HCT116 (cell line): ENCODE measurements at regions not wholly inside any gene's neighbourhood (a gene's known extent, or its start where the extent isn't known, plus 50 kb on each side); places are given as distances from the start of the nearest gene placed in this dataset.

Source experiments
- ATAC-seq: fragments of 200-7000 bp; cut with Tn5 transposase; 2 replicates; pipeline ENCODE4 v1.9.1; 2020; ENCODE audit warnings: mild to moderate bottlenecking, moderate library complexity
- BruUV-seq: library from RNA; stranded (reverse); fragments of 400-500 nt; replicated peaks from 2 replicates; lab custom pipeline; 2021; lab: Mats Ljungman, UMichigan
- CTCF ChIA-PET: fragments of 300-600 bp; sonication (Branson Sonifier 250); formaldehyde crosslinking; loops from one replicate; lab custom pipeline; 2021; ENCODE audit warnings: antibody characterized with exemption; lab: Charles Lee
- POLR2A ChIA-PET: fragments of 300-600, 350-600 bp; sonication (Branson Sonifier 250); formaldehyde crosslinking; loops from one replicate; lab custom pipeline; 2021; ENCODE audit warnings: antibody characterized with exemption; lab: Charles Lee
- RAD21 ChIA-PET, 2 experiments: fragments of 300-600 bp; sonication (Branson Sonifier 250); formaldehyde crosslinking; loops; one replicate each; lab custom pipeline; 2023; ENCODE audit warnings: low total read pairs in 2 of 2; ENCODE audit not compliant: uncharacterized antibody in 2 of 2, unreplicated experiment in 2 of 2, low non-redundant PET in 1 of 2; lab: Charles Lee
- DNase-seq: peaks from one replicate; pipeline ENCODE4 v3.0.0-alpha.2; 2010; ENCODE audit warnings: low read depth, low spot score
- H2AFZ ChIP-seq: fragments of 200-600 bp; shearing (Covaris generic), sonication (generic); 2 replicates; pipeline ENCODE4 v1.6.1; 2017; ENCODE audit warnings: low read depth, mixed run types, mixed read lengths, antibody characterized with exemption, low read length; ENCODE audit not compliant: poor library complexity, severe bottlenecking
- H3K27ac ChIP-seq: 2 replicates; pipeline ENCODE4 v1.5.1; 2012; ENCODE audit warnings: low read depth, low read length
- H3K27me3 ChIP-seq: fragments of 200-600 bp; sonication (generic); 2 replicates; pipeline ENCODE4 v1.6.1; 2016; ENCODE audit warnings: mixed run types, low read length, mixed read lengths; ENCODE audit not compliant: insufficient read depth
- H3K36me3 ChIP-seq, 2 experiments: fragments of 200-500 bp in 1 of 2; fragments of 200-600 bp in 1 of 2; sonication (Bioruptor generic) in 1 of 2; sonication (generic) in 1 of 2; 2 replicates each; pipeline versions ENCODE4 v1.5.1 to v1.6.1; 2014 to 2016; ENCODE audit warnings: low read length in 2 of 2, inconsistent platforms in 1 of 2, mixed read lengths in 1 of 2, mixed run types in 1 of 2; ENCODE audit not compliant: insufficient read depth in 2 of 2, control insufficient read depth in 1 of 2
- H3K4me1 ChIP-seq, 2 experiments: fragments of 200-600 bp in 1 of 2; sonication (generic) in 1 of 2; 2 replicates each; pipeline versions ENCODE4 v1.5.1 to v1.6.1; 2012 to 2017; ENCODE audit warnings: low read length in 2 of 2, inconsistent platforms in 1 of 2, mild to moderate bottlenecking in 1 of 2, mixed read lengths in 1 of 2, mixed run types in 1 of 2, moderate library complexity in 1 of 2; ENCODE audit not compliant: insufficient read depth in 2 of 2, control insufficient read depth in 1 of 2
- H3K4me2 ChIP-seq: fragments of 200-600 bp; sonication (generic); 2 replicates; pipeline ENCODE4 v1.6.1; 2017; ENCODE audit warnings: mixed run types, low read length, mixed read lengths
- H3K4me3 ChIP-seq, 2 experiments: fragments of 200-600 bp in 1 of 2; sonication (generic) in 1 of 2; replicated peaks in 1 of 2; 2 replicates each; pipeline ENCODE4 v1.5.1; 2011 to 2016; ENCODE audit warnings: low read length in 2 of 2, control low read depth in 1 of 2, low read depth in 1 of 2, mild to moderate bottlenecking in 1 of 2, mixed read lengths in 1 of 2, mixed run types in 1 of 2
- H3K79me2 ChIP-seq: fragments of 200-600 bp; sonication (generic); 2 replicates; pipeline ENCODE4 v1.6.1; 2017; ENCODE audit warnings: mild to moderate bottlenecking, mixed run types, low read length, moderate library complexity, mixed read lengths; ENCODE audit not compliant: insufficient read depth
- H3K9ac ChIP-seq: fragments of 200-600 bp; sonication (generic); 2 replicates; pipeline ENCODE4 v1.6.1; 2016; ENCODE audit warnings: low read length, mixed read lengths
- H3K9me2 ChIP-seq: fragments of 200-600 bp; sonication (generic), shearing (Covaris generic); 2 replicates; pipeline ENCODE4 v1.6.1; 2017; ENCODE audit warnings: mixed run types, mild to moderate bottlenecking, moderate library complexity; ENCODE audit not compliant: insufficient read depth
- H3K9me3 ChIP-seq, 2 experiments: fragments of 200-500 bp in 1 of 2; fragments of 200-600 bp in 1 of 2; sonication (Bioruptor generic) in 1 of 2; sonication (generic) in 1 of 2; 2 replicates each; pipeline ENCODE4 v1.6.1; 2014 to 2017; ENCODE audit warnings: low read length in 2 of 2, mixed read lengths in 2 of 2, inconsistent platforms in 1 of 2, low read depth in 1 of 2, mild to moderate bottlenecking in 1 of 2, mixed run types in 1 of 2, moderate library complexity in 1 of 2; ENCODE audit not compliant: control insufficient read depth in 1 of 2, insufficient read depth in 1 of 2
- H4K20me1 ChIP-seq: fragments of 200-600 bp; sonication (generic), shearing (Covaris generic); 2 replicates; pipeline ENCODE4 v1.6.1; 2017; ENCODE audit warnings: mixed run types, mild to moderate bottlenecking, moderate library complexity; ENCODE audit not compliant: insufficient read depth
- CEBPB ChIP-seq: IDR thresholded peaks from 2 replicates; pipeline ENCODE4 v1.6.1; 2012; ENCODE audit warnings: low read depth
- EGR1 ChIP-seq: IDR thresholded peaks from 2 replicates; pipeline ENCODE4 v1.6.1; 2012; ENCODE audit warnings: low read depth
- ELF1 ChIP-seq: IDR thresholded peaks from 2 replicates; pipeline ENCODE4 v1.6.1; 2012; ENCODE audit warnings: low read depth, borderline replicate concordance
- EZH2phosphoT487 ChIP-seq: fragments of 200-600 bp; IDR thresholded peaks from 2 replicates; pipeline ENCODE4 v1.6.1; 2018; ENCODE audit warnings: antibody characterized with exemption, borderline replicate concordance
- FOSL1 ChIP-seq: IDR thresholded peaks from 2 replicates; pipeline ENCODE4 v1.6.1; 2012; ENCODE audit warnings: low read depth
- JUND ChIP-seq: IDR thresholded peaks from 2 replicates; pipeline ENCODE4 v1.6.1; 2012
- POLR2A ChIP-seq: IDR thresholded peaks from 2 replicates; pipeline ENCODE4 v1.7.0; 2011; ENCODE audit warnings: borderline replicate concordance; ENCODE audit not compliant: insufficient read depth, insufficient read length; ENCODE audit errors: extremely low read depth
- POLR2AphosphoS5 ChIP-seq: IDR thresholded peaks from 2 replicates; pipeline ENCODE4 v1.6.1; 2011; ENCODE audit warnings: mild to moderate bottlenecking, low read depth, low read length, moderate library complexity
- RAD21 ChIP-seq: IDR thresholded peaks from 2 replicates; pipeline ENCODE4 v1.6.1; 2012; ENCODE audit warnings: low read depth, mild to moderate bottlenecking
- SIN3A ChIP-seq: IDR thresholded peaks from 2 replicates; pipeline ENCODE4 v1.6.1; 2012; ENCODE audit warnings: low read depth
- SRF ChIP-seq: IDR thresholded peaks from 2 replicates; pipeline ENCODE4 v1.6.1; 2012; ENCODE audit warnings: low read depth
- intact Hi-C: fragments of 100-400 bp; cut with micrococcal nuclease; formaldehyde crosslinking; loops from 2 replicates; pipeline ENCODE4 v1.10.0; 2022
- TF ChIP-seq, protein P1 (sequence below): IDR thresholded peaks from 2 replicates; pipeline ENCODE4 v1.6.1; 2012
- TF ChIP-seq, protein P2 (sequence below): IDR thresholded peaks from 2 replicates; pipeline ENCODE4 v1.6.1; 2012
- TF ChIP-seq, protein P3 (sequence below), 3 experiments: fragments of 200-600 bp in 1 of 3; sonication (generic) in 1 of 3; IDR thresholded peaks in 2 of 3; conservative IDR thresholded peaks in 1 of 3; 2 replicates each; pipeline ENCODE4 v1.5.1; 2012 to 2017; ENCODE audit warnings: low read depth in 2 of 3, low read length in 2 of 3, antibody characterized with exemption in 1 of 3, borderline replicate concordance in 1 of 3, control low read depth in 1 of 3, mild to moderate bottlenecking in 1 of 3, mixed read lengths in 1 of 3, mixed run types in 1 of 3, moderate library complexity in 1 of 3; ENCODE audit not compliant: insufficient read depth in 1 of 3
- TF ChIP-seq, protein P4 (sequence below): IDR thresholded peaks from 2 replicates; pipeline ENCODE4 v1.6.1; 2012; ENCODE audit warnings: low read depth

DNA sequence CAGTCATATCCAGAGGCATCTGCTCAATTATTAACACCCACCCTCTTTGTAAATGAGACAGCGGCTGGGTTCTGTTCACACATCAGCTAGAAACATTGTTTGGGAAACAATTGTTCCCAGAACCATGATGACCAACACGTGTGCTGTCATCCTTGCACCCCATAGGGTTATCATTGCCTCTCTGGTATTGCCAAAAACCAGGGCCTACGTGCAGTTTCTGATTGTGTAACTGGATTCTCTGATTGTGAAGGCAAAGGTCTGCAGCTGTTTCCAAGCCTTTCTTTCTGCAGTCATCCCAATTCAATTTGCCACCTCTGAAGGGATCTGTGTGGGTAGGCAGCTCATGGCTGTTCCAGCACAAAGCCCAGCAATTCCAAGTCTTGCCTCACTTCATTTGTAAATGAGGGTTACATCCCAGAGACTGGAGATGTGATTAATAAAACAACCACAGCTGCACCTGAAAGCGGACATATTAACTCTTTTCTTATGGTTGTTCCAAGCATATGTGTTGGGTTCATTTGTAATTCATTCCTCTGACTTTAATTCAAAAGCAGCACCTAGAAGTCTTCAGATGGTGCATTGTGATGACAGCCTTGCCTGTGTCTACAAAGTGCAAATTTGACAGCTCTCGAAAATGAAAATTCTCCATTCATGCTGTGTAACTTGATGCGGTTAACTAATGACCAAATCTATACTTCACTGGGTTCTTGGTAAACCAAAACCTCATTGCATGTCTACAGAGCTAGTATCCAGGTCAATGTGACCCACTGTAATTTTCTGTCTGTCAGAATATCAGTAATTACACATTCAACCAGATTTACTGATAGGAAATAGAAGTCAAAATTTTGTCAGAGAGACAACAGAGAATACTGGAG is 66.6 kb downstream of the YIPF5 start:
- TF ChIP-seq, protein P1, sequence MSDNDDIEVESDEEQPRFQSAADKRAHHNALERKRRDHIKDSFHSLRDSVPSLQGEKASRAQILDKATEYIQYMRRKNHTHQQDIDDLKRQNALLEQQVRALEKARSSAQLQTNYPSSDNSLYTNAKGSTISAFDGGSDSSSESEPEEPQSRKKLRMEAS = no peak
- TF ChIP-seq ELF1 (no peak), SIN3A (no peak), RAD21 (no peak), JUND (no peak), EZH2phosphoT487 (no peak), CEBPB (no peak), EGR1 (no peak), SRF (no peak), POLR2A (no peak), FOSL1 (no peak), POLR2AphosphoS5 (no peak)
- TF ChIP-seq, protein P2, sequence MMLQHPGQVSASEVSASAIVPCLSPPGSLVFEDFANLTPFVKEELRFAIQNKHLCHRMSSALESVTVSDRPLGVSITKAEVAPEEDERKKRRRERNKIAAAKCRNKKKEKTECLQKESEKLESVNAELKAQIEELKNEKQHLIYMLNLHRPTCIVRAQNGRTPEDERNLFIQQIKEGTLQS = no peak
- TF ChIP-seq, protein P3, sequence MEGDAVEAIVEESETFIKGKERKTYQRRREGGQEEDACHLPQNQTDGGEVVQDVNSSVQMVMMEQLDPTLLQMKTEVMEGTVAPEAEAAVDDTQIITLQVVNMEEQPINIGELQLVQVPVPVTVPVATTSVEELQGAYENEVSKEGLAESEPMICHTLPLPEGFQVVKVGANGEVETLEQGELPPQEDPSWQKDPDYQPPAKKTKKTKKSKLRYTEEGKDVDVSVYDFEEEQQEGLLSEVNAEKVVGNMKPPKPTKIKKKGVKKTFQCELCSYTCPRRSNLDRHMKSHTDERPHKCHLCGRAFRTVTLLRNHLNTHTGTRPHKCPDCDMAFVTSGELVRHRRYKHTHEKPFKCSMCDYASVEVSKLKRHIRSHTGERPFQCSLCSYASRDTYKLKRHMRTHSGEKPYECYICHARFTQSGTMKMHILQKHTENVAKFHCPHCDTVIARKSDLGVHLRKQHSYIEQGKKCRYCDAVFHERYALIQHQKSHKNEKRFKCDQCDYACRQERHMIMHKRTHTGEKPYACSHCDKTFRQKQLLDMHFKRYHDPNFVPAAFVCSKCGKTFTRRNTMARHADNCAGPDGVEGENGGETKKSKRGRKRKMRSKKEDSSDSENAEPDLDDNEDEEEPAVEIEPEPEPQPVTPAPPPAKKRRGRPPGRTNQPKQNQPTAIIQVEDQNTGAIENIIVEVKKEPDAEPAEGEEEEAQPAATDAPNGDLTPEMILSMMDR (IDR thresholded peaks at IDR 0.05 in 2 of 3, conservative IDR thresholded peaks at IDR 0.05 in 1 of 3; ENCODE audit: borderline replicate concordance in 1 of 3, insufficient read depth in 1 of 3, low read depth in 2 of 3, low read length in 2 of 3) = no peak
- TF ChIP-seq, protein P4, sequence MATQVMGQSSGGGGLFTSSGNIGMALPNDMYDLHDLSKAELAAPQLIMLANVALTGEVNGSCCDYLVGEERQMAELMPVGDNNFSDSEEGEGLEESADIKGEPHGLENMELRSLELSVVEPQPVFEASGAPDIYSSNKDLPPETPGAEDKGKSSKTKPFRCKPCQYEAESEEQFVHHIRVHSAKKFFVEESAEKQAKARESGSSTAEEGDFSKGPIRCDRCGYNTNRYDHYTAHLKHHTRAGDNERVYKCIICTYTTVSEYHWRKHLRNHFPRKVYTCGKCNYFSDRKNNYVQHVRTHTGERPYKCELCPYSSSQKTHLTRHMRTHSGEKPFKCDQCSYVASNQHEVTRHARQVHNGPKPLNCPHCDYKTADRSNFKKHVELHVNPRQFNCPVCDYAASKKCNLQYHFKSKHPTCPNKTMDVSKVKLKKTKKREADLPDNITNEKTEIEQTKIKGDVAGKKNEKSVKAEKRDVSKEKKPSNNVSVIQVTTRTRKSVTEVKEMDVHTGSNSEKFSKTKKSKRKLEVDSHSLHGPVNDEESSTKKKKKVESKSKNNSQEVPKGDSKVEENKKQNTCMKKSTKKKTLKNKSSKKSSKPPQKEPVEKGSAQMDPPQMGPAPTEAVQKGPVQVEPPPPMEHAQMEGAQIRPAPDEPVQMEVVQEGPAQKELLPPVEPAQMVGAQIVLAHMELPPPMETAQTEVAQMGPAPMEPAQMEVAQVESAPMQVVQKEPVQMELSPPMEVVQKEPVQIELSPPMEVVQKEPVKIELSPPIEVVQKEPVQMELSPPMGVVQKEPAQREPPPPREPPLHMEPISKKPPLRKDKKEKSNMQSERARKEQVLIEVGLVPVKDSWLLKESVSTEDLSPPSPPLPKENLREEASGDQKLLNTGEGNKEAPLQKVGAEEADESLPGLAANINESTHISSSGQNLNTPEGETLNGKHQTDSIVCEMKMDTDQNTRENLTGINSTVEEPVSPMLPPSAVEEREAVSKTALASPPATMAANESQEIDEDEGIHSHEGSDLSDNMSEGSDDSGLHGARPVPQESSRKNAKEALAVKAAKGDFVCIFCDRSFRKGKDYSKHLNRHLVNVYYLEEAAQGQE = no peak
- Histone ChIP-seq H4K20me1 (no peaks in the 10 kb centered on the region), H3K27ac (no peak overlapping the region), H3K4me3 (no peak overlapping the region), H3K9me2 (no peaks in the 10 kb centered on the region), H3K4me1 (no peaks in the 10 kb centered on the region), H3K9me3 (no peaks in the 10 kb centered on the region), H2AFZ (no peak overlapping the region), H3K9ac (no peak overlapping the region), H3K36me3 (no peaks in the 10 kb centered on the region), H3K79me2 (no peaks in the 10 kb centered on the region), H3K4me2 (no peak overlapping the region), H3K27me3 (no peaks in the 10 kb centered on the region)
- DNase-seq (no peak), ATAC-seq (no peak)
- POLR2A ChIA-PET = no interaction called here
- no TSS peak for BruUV-seq
- intact Hi-C loops = no loop called here
- CTCF ChIA-PET = no interaction called here
- RAD21 ChIA-PET = no interaction called here
